Type B pancreatic cell (in vitro differentiated cells): ENCODE measurements at regions not wholly inside any gene's neighbourhood (a gene's known extent, or its start where the extent isn't known, plus 50 kb on each side); places are given as distances from the start of the nearest gene placed in this dataset.

ENCODE experiments used
- DNase-seq: peaks from one replicate; pipeline ENCODE4 v3.0.0; 2021; ENCODE audit warnings: mixed read lengths; ENCODE audit not compliant: unreplicated experiment; ENCODE audit errors: extremely low spot score
- H3K27ac Mint-ChIP-seq: 2 replicates; pipeline ENCODE4 v1.8.0; 2021; ENCODE audit warnings: mild to moderate bottlenecking, mixed read lengths
- H3K27me3 Mint-ChIP-seq: 2 replicates; pipeline ENCODE4 v1.8.0; 2021; ENCODE audit warnings: mixed read lengths
- H3K36me3 Mint-ChIP-seq: 2 replicates; pipeline ENCODE4 v1.8.0; 2021; ENCODE audit warnings: mixed read lengths
- H3K4me1 Mint-ChIP-seq: one replicate; pipeline ENCODE4 v1.8.0; 2021; ENCODE audit warnings: mixed read lengths; ENCODE audit not compliant: unreplicated experiment
- H3K4me3 Mint-ChIP-seq: 2 replicates; pipeline ENCODE4 v1.8.0; 2021; ENCODE audit warnings: mild to moderate bottlenecking, mixed read lengths
- H3K9me3 Mint-ChIP-seq: 2 replicates; pipeline ENCODE4 v1.8.0; 2021; ENCODE audit warnings: mixed read lengths
- TF ChIP-seq, protein P1 (sequence below): fragments of 200-600 bp; sonication (generic); conservative IDR thresholded peaks from 2 replicates; pipeline ENCODE4 v1.5.0; 2021; ENCODE audit warnings: antibody characterized with exemption, mild to moderate bottlenecking

DNA sequence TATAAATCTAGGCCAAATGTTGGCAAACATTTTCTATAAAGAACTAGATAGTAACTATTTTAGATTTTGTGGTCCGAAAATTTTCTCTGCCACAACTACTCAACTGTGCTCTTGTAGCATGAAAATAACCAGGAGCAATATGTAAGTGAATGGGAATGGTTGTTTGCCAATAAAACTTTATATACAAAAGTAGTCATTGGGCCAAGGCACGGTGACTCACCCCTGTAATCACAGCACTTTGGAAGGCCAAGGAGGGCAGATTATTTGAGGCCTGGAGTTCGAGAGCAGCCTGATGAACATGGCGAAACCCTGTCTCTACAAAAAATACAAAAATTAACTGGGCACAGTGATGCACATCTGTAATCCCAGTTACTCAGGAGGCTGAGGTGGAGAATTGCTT is 617.1 kb downstream of the EPM2A start:
- Mint-ChIP-seq H3K36me3 (no peaks in the 10 kb centered on the region), H3K27ac (no peak overlapping the region), H3K9me3 (no peaks in the 10 kb centered on the region), H3K27me3 (peaks cover 22% of the 10 kb centered on the region), H3K4me1 (no peaks in the 10 kb centered on the region), H3K4me3 (no peak overlapping the region)
- TF ChIP-seq, protein P1, sequence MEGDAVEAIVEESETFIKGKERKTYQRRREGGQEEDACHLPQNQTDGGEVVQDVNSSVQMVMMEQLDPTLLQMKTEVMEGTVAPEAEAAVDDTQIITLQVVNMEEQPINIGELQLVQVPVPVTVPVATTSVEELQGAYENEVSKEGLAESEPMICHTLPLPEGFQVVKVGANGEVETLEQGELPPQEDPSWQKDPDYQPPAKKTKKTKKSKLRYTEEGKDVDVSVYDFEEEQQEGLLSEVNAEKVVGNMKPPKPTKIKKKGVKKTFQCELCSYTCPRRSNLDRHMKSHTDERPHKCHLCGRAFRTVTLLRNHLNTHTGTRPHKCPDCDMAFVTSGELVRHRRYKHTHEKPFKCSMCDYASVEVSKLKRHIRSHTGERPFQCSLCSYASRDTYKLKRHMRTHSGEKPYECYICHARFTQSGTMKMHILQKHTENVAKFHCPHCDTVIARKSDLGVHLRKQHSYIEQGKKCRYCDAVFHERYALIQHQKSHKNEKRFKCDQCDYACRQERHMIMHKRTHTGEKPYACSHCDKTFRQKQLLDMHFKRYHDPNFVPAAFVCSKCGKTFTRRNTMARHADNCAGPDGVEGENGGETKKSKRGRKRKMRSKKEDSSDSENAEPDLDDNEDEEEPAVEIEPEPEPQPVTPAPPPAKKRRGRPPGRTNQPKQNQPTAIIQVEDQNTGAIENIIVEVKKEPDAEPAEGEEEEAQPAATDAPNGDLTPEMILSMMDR: no peak
- DNase-seq: no peak

DNA sequence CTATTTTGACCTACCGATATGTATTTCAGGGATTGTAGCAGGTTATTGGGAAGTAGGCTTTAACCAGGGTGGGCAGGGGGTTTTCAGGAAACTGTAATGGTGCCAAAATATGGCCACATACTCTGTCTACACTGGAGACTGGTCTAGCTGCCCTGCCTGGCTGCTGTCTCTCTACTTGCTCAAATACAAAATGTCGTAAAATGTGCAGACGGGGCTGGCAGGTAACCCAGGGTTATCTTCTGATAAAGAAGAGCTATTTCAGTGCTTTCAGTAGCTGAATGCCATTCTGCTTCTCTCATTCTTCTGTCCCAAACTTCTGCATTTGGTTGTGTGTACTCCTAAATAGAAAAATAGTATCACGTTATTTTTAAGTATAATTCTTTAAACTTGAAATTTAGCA is 616.2 kb downstream of the EPM2A start:
- DNase-seq: no peak
- Mint-ChIP-seq H3K27me3 (peaks cover 13% of the 10 kb centered on the region), H3K36me3 (no peaks in the 10 kb centered on the region), H3K9me3 (no peaks in the 10 kb centered on the region), H3K27ac (no peak overlapping the region), H3K4me3 (no peak overlapping the region), H3K4me1 (no peaks in the 10 kb centered on the region)
- TF ChIP-seq, protein P1: no peak

DNA sequence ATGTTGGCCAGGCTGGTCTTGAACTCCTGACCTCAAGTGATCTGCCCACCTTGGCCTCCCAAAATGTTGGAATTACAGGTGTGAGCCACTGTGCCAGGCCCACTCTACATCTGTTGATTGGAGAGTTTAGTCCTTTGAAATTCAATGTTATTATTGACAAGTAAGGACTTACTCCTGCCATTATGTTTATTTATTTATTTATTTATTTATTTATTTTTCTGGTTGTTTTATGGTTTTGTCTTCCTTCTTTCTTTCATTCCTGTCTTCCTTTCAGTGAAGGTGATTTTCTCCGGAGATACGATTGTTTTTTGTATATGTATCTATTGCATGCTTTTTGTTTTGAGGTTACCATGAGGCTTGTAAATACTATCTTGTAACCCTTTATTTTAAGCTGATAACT is 602.6 kb downstream of the EPM2A start:
- no peaks in the 10 kb centered on the region for H3K4me1 Mint-ChIP-seq
- H3K27ac Mint-ChIP-seq: no peak overlapping the region
- H3K27me3 Mint-ChIP-seq: no peaks in the 10 kb centered on the region
- no peak for DNase-seq
- H3K9me3 Mint-ChIP-seq: no peaks in the 10 kb centered on the region
- no peak overlapping the region for H3K4me3 Mint-ChIP-seq
- H3K36me3 Mint-ChIP-seq: no peaks in the 10 kb centered on the region
- TF ChIP-seq, protein P1: no peak

DNA sequence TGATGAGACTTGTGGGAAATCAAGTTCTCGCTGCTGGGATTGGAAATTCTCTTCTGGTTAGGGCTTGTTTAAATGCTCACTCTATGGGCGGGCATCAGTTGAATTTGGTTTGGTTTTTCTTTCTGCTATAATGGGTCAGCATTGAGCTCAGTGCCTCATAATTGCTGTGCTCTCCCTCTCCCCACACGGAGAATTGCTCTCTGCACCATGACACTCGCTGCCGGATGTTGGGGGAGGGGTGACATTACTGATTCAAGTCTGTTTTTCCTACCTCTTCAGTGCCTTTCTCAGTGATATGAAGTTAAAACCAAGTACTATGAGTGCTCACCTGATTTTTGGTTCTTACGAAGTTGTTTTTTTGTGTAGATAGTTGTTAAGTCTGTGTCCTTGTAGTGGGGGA is 599.6 kb downstream of the EPM2A start:
- Mint-ChIP-seq H3K4me1 (peaks cover 6% of the 10 kb centered on the region), H3K4me3 (no peak overlapping the region), H3K27ac (no peak overlapping the region), H3K9me3 (no peaks in the 10 kb centered on the region), H3K36me3 (no peaks in the 10 kb centered on the region), H3K27me3 (no peaks in the 10 kb centered on the region)
- TF ChIP-seq, protein P1: no peak
- DNase-seq: no peak

DNA sequence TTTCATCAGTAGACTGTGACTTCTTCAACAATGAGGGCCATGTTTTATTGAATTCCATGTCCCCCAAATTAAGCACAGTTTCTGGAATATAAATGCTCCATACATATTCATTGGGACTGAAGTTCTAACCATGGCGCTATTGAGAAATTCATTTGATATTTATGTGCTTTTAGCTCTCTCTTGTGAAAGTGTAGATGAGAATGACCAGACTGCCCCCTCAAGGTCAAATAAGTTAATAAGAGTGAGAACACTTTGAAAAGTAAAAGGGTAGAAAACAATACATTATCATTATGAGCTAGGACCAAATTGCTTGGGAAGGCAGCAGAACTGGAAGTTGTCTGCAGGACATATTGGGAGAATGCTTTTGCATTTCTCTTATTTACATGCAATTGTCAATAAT is 597.9 kb downstream of the EPM2A start:
- H3K4me3 Mint-ChIP-seq: no peak overlapping the region
- no peaks in the 10 kb centered on the region for H3K9me3 Mint-ChIP-seq
- H3K4me1 Mint-ChIP-seq: peaks cover 16% of the 10 kb centered on the region
- no peak overlapping the region for H3K27ac Mint-ChIP-seq
- TF ChIP-seq, protein P1: peak; percentile 47
- no peaks in the 10 kb centered on the region for H3K27me3 Mint-ChIP-seq
- no peaks in the 10 kb centered on the region for H3K36me3 Mint-ChIP-seq
- no peak for DNase-seq
